ENCODE measurements at regions not wholly inside any gene's neighbourhood (a gene's known extent, or its start where the extent isn't known, plus 50 kb on each side); places are given as distances from the start of the nearest gene placed in this dataset.
"Not testable (repeated sequence)": the region's sequence is repeated elsewhere in the genome, so short reads cannot be mapped to it uniquely, and the experiment has no call there.

GRCh38 chrX:106220177-106220576 lies 52.1 kb downstream of the PWWP3B start:
- H3K4me3 ChIP-seq (ENCODE audit: low read depth, low read length), result no peak overlapping the region
- no peak for TF ChIP-seq CTCF (IDR thresholded peaks at IDR 0.05; ENCODE audit: low read depth, low read length)

GRCh38 chrX:106243376-106243775 lies 75.3 kb downstream of the PWWP3B start:
- no peak overlapping the region for H3K4me3 ChIP-seq (ENCODE audit: low read depth, low read length)
- no peak for TF ChIP-seq CTCF (IDR thresholded peaks at IDR 0.05; ENCODE audit: low read depth, low read length)

- TF ChIP-seq CTCF (IDR thresholded peaks at IDR 0.05; ENCODE audit: low read depth, low read length), result no peak
- no peak overlapping the region for H3K4me3 ChIP-seq (ENCODE audit: low read depth, low read length)
Measured at GRCh38 chrX:106246511-106246910, 78.4 kb downstream of the PWWP3B start.

- TF ChIP-seq CTCF (IDR thresholded peaks at IDR 0.05; ENCODE audit: low read depth, low read length), result no peak
- H3K4me3 ChIP-seq (ENCODE audit: low read depth, low read length), result no peak overlapping the region
Measured at GRCh38 chrX:106247162-106247561, 79.1 kb downstream of the PWWP3B start.

GRCh38 chrX:106249706-106250379 lies 81.7 kb downstream of the PWWP3B start:
- no peak for TF ChIP-seq CTCF (IDR thresholded peaks at IDR 0.05; ENCODE audit: low read depth, low read length)
- no peak overlapping the region for H3K4me3 ChIP-seq (ENCODE audit: low read depth, low read length)

- H3K4me3 ChIP-seq (ENCODE audit: low read depth, low read length), result no peak overlapping the region
- TF ChIP-seq CTCF (IDR thresholded peaks at IDR 0.05; ENCODE audit: low read depth, low read length), result no peak
Measured at GRCh38 chrX:106263817-106264216, 95.7 kb downstream of the PWWP3B start.

- H3K4me3 ChIP-seq (ENCODE audit: low read depth, low read length), result not testable (repeated sequence)
Measured at GRCh38 chrX:106273947-106274587, 106.0 kb downstream of the PWWP3B start.

- H3K4me3 ChIP-seq (ENCODE audit: low read depth, low read length), result not testable (repeated sequence)
Measured at GRCh38 chrX:106275172-106275571, 107.1 kb downstream of the PWWP3B start.

All from WI38 (cell line).